CD14-positive monocyte (primary cell): ENCODE measurements at regions not wholly inside any gene's neighbourhood (a gene's known extent, or its start where the extent isn't known, plus 50 kb on each side); places are given as distances from the start of the nearest gene placed in this dataset.

Source experiments
- DNase-seq, 3 donors: peaks; one replicate each; pipeline ENCODE4 v3.0.0-alpha.2; 2011 to 2022
- H2AFZ ChIP-seq: 2 replicates; pipeline ENCODE4 v1.6.0; 2012; ENCODE audit warnings: mild to moderate bottlenecking, low read depth, low read length, inconsistent platforms; ENCODE audit not compliant: insufficient read depth, poor library complexity, severe bottlenecking
- H3K27ac ChIP-seq, 2 donors: 1 replicate in 1 of 2; 2 replicates in 1 of 2; pipeline ENCODE4 v1.5.1; 2012 to 2013; ENCODE audit warnings: low read length in 2 of 2, control low read depth in 1 of 2, inconsistent platforms in 1 of 2, low read depth in 1 of 2, mild to moderate bottlenecking in 1 of 2
- H3K27me3 ChIP-seq, 2 donors: one replicate each; pipeline versions ENCODE4 v1.6.0 to v1.6.1; 2011 to 2013; ENCODE audit warnings: low read length in 2 of 2; ENCODE audit not compliant: control insufficient read depth in 2 of 2, insufficient read depth in 2 of 2
- H3K36me3 ChIP-seq, 2 donors: replicated peaks in 1 of 2; 1 replicate in 1 of 2; 2 replicates in 1 of 2; pipeline versions ENCODE4 v1.5.1 to v1.6.1; 2012 to 2013; ENCODE audit warnings: low read length in 2 of 2, control low read depth in 1 of 2, inconsistent platforms in 1 of 2, mild to moderate bottlenecking in 1 of 2; ENCODE audit not compliant: insufficient read depth in 2 of 2, control insufficient read depth in 1 of 2
- H3K4me1 ChIP-seq, 2 donors: 1 replicate in 1 of 2; 2 replicates in 1 of 2; pipeline versions ENCODE4 v1.5.1 to v1.6.1; 2012 to 2013; ENCODE audit warnings: low read length in 2 of 2, control low read depth in 1 of 2, inconsistent platforms in 1 of 2, mild to moderate bottlenecking in 1 of 2, moderate library complexity in 1 of 2; ENCODE audit not compliant: insufficient read depth in 2 of 2, control insufficient read depth in 1 of 2
- H3K4me2 ChIP-seq: replicated peaks from 2 replicates; pipeline ENCODE3; 2012; ENCODE audit warnings: low read length, moderate library complexity, mild to moderate bottlenecking; ENCODE audit not compliant: poor library complexity, severe bottlenecking; ENCODE audit errors: extremely low read depth
- H3K4me3 ChIP-seq, 3 experiments: fragments of 200-600 bp in 1 of 3; sonication (generic) in 1 of 3; replicated peaks in 1 of 3; 1 replicate in 2 of 3; 2 replicates in 1 of 3; pipeline ENCODE4 v1.5.1; 2011 to 2013; ENCODE audit warnings: low read length in 3 of 3, mild to moderate bottlenecking in 3 of 3, control low read depth in 2 of 3, low read depth in 2 of 3, inconsistent platforms in 1 of 3, moderate library complexity in 1 of 3
- H3K79me2 ChIP-seq: 2 replicates; pipeline ENCODE4 v1.6.0; 2012; ENCODE audit warnings: mild to moderate bottlenecking, control low read depth, inconsistent platforms, low read length, moderate library complexity; ENCODE audit not compliant: insufficient read depth
- H3K9ac ChIP-seq: 2 replicates; pipeline ENCODE4 v1.6.0; 2017; ENCODE audit warnings: low read length, mild to moderate bottlenecking; ENCODE audit not compliant: insufficient read depth, poor library complexity, severe bottlenecking
- H3K9me3 ChIP-seq, 2 donors: replicated peaks in 1 of 2; 1 replicate in 1 of 2; 2 replicates in 1 of 2; pipeline versions ENCODE4 v1.5.1 to v1.6.1; 2012 to 2013; ENCODE audit warnings: low read length in 2 of 2, control low read depth in 1 of 2; ENCODE audit not compliant: control insufficient read depth in 1 of 2, insufficient read depth in 1 of 2
- H4K20me1 ChIP-seq: 2 replicates; pipeline ENCODE4 v1.6.0; 2012; ENCODE audit warnings: mild to moderate bottlenecking, low read length, control low read depth, moderate library complexity; ENCODE audit not compliant: insufficient read depth
- H3K27ac Mint-ChIP-seq, 7 donors: one replicate each; pipeline ENCODE4 v1.8.0; 2020; ENCODE audit warnings: mild to moderate bottlenecking in 7 of 7, mixed read lengths in 7 of 7, moderate library complexity in 6 of 7, inconsistent platforms in 2 of 7
- H3K27me3 Mint-ChIP-seq, 3 donors: one replicate each; pipeline ENCODE4 v1.8.0; 2021 to 2022; ENCODE audit warnings: low read depth in 3 of 3, mild to moderate bottlenecking in 3 of 3, mixed read lengths in 3 of 3, moderate library complexity in 3 of 3, inconsistent platforms in 1 of 3
- H3K36me3 Mint-ChIP-seq, 2 donors: one replicate each; pipeline ENCODE4 v1.8.0; 2020; ENCODE audit warnings: mixed read lengths in 2 of 2, inconsistent platforms in 1 of 2, mild to moderate bottlenecking in 1 of 2
- H3K4me1 Mint-ChIP-seq: one replicate; pipeline ENCODE4 v1.8.0; 2020; ENCODE audit warnings: mild to moderate bottlenecking, mixed read lengths
- H3K4me3 Mint-ChIP-seq, 2 donors: one replicate each; pipeline ENCODE4 v1.8.0; 2020; ENCODE audit warnings: mild to moderate bottlenecking in 2 of 2, mixed read lengths in 2 of 2, moderate library complexity in 1 of 2
- H3K9me3 Mint-ChIP-seq, 7 donors: one replicate each; pipeline ENCODE4 v1.8.0; 2020 to 2022; ENCODE audit warnings: mixed read lengths in 7 of 7, mild to moderate bottlenecking in 6 of 7, moderate library complexity in 6 of 7, inconsistent platforms in 2 of 7
- WGBS: methylation state at CpG from one replicate; pipeline ENCODE4 v1.1.5; 2013; ENCODE audit warnings: missing lambda C conversion rate; ENCODE audit not compliant: insufficient coverage; 5-methylcytosine and 5-hydroxymethylcytosine counted together
- intact Hi-C, 2 donors: fragments of 100-400 bp; cut with micrococcal nuclease; formaldehyde crosslinking; loops; one replicate each; pipeline versions ENCODE4 v1.15.0 to v1.15.1; 2023
- TF ChIP-seq, protein P1 (sequence below): fragments of 200-600 bp; IDR thresholded peaks from one replicate; pipeline ENCODE4 v1.8.0; 2022; ENCODE audit warnings: antibody characterized with exemption, mild to moderate bottlenecking

DNA sequence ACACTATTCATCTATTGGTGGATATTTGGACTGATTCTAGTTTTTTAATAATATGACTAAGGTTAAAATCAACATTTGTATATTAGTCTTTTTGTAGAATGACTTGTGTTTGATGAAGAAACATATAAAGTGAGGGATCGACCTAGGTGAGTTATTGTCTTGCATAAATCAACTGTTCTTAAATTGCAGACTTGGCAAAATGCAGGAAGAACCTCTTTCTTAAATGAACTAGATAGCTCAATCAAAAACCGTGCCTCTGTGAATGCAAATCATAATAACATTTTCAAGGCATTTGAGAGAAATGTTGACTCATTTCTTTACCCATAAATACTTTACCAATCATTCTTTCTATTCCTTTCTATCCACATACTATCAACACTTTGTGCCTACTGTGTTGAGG lies 101.5 kb upstream of the ANK3 start:
- intact Hi-C loops, result no loop called here
- Histone ChIP-seq H3K36me3 (no peaks in the 10 kb centered on the region), H3K4me2 (no peak overlapping the region), H3K9me3 (no peaks in the 10 kb centered on the region), H4K20me1 (no peaks in the 10 kb centered on the region), H3K4me3 (no peak overlapping the region), H3K4me1 (no peaks in the 10 kb centered on the region), H3K27ac (no peak overlapping the region), H3K9ac (no peak overlapping the region), H2AFZ (no peak overlapping the region), H3K27me3 (no peaks in the 10 kb centered on the region), H3K79me2 (no peaks in the 10 kb centered on the region)
- Mint-ChIP-seq H3K27ac (no peak overlapping the region), H3K27me3 (peaks cover 0 to 2% (median 0%) of the 10 kb centered on the region in 3 donors), H3K36me3 (no peaks in the 10 kb centered on the region), H3K4me3 (no peak overlapping the region), H3K4me1 (no peaks in the 10 kb centered on the region), H3K9me3 (peaks cover 0 to 4% (median 0%) of the 10 kb centered on the region in 7 donors)
- TF ChIP-seq, protein P1, sequence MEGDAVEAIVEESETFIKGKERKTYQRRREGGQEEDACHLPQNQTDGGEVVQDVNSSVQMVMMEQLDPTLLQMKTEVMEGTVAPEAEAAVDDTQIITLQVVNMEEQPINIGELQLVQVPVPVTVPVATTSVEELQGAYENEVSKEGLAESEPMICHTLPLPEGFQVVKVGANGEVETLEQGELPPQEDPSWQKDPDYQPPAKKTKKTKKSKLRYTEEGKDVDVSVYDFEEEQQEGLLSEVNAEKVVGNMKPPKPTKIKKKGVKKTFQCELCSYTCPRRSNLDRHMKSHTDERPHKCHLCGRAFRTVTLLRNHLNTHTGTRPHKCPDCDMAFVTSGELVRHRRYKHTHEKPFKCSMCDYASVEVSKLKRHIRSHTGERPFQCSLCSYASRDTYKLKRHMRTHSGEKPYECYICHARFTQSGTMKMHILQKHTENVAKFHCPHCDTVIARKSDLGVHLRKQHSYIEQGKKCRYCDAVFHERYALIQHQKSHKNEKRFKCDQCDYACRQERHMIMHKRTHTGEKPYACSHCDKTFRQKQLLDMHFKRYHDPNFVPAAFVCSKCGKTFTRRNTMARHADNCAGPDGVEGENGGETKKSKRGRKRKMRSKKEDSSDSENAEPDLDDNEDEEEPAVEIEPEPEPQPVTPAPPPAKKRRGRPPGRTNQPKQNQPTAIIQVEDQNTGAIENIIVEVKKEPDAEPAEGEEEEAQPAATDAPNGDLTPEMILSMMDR, result no peak
- WGBS, result 100% methylated on average over 1 of the region's 2 CpGs
- DNase-seq, result no peak

DNA sequence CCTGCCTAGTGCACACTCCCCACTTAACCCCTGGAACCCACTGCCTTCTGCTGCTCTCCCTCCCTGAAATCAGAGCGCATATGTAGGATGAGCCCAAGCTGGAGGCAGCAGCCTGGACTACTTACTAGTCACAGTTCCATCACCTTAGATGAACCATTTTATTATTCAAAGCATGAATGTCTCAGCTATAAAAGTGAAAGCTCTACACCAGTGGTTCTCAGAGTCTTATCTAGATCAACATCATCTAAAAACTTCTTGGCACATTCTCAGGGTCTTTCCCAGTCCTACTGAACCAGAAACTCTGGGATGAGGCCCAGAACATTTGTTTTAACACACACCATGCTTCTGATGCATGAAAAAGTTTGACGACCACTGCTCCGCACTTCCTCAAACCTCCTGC lies 100.3 kb upstream of the ANK3 start:
- TF ChIP-seq, protein P1, result no peak
- H3K79me2 ChIP-seq, result no peaks in the 10 kb centered on the region
- Mint-ChIP-seq H3K27ac (no peak overlapping the region), H3K27me3 (peaks cover 0 to 4% (median 0%) of the 10 kb centered on the region in 3 donors), H3K4me3 (no peak overlapping the region), H3K9me3 (peaks cover 0 to 4% (median 0%) of the 10 kb centered on the region in 7 donors), H3K4me1 (no peaks in the 10 kb centered on the region), H3K36me3 (no peaks in the 10 kb centered on the region)
- no peaks in the 10 kb centered on the region for H3K36me3 ChIP-seq
- no peaks in the 10 kb centered on the region for H4K20me1 ChIP-seq
- no peak for DNase-seq
- no peak overlapping the region for H2AFZ ChIP-seq
- 79% methylated on average over 3 of the region's 3 CpGs for WGBS
- H3K4me1 ChIP-seq, result no peaks in the 10 kb centered on the region
- no peak overlapping the region for H3K4me3 ChIP-seq
- H3K9ac ChIP-seq, result no peak overlapping the region
- H3K4me2 ChIP-seq, result no peak overlapping the region
- intact Hi-C loops, result no loop called here
- H3K27ac ChIP-seq, result no peak overlapping the region
- H3K9me3 ChIP-seq, result no peaks in the 10 kb centered on the region
- H3K27me3 ChIP-seq, result no peaks in the 10 kb centered on the region
